CD4-positive, alpha-beta T cell (primary cell): ENCODE measurements at regions not wholly inside any gene's neighbourhood (a gene's known extent, or its start where the extent isn't known, plus 50 kb on each side); places are given as distances from the start of the nearest gene placed in this dataset.

ENCODE experiments used
- ATAC-seq: fragments of 200-7000 bp; cut with Tn5 transposase; one replicate; pipeline ENCODE4 v1.10.0; 2022; ENCODE audit warnings: mild to moderate bottlenecking; ENCODE audit not compliant: poor library complexity
- CTCF ChIA-PET: fragments of 350-600 bp; sonication (Branson Sonifier 250); formaldehyde crosslinking; loops from one replicate; lab custom pipeline; 2021; ENCODE audit warnings: antibody characterized with exemption, inconsistent platforms; lab: Charles Lee
- POLR2A ChIA-PET: fragments of 350-600 bp; sonication (Branson Sonifier 250); formaldehyde crosslinking; loops from one replicate; lab custom pipeline; 2021; ENCODE audit warnings: antibody characterized with exemption, inconsistent platforms; lab: Charles Lee
- DNase-seq, 14 experiments: peaks; one replicate each; pipeline ENCODE4 v3.0.0-alpha.2; 2013 to 2020; ENCODE audit warnings: mixed read lengths in 2 of 14
- H3K27ac ChIP-seq, 2 donors: one replicate each; pipeline versions ENCODE4 v1.5.1 to v1.7.0; 2013; ENCODE audit warnings: low read length in 2 of 2, low read depth in 1 of 2, mild to moderate bottlenecking in 1 of 2
- H3K27me3 ChIP-seq, 2 experiments: 1 replicate in 1 of 2; 2 replicates in 1 of 2; pipeline versions ENCODE4 v1.6.1 to v1.7.0; 2013; ENCODE audit warnings: low read length in 2 of 2, control low read depth in 1 of 2, mild to moderate bottlenecking in 1 of 2, moderate library complexity in 1 of 2; ENCODE audit not compliant: insufficient read depth in 2 of 2, control insufficient read depth in 1 of 2
- H3K36me3 ChIP-seq: one replicate; pipeline ENCODE4 v1.6.1; 2013; ENCODE audit warnings: low read length, control low read depth; ENCODE audit not compliant: insufficient read depth
- H3K4me1 ChIP-seq: one replicate; pipeline ENCODE4 v1.6.1; 2013; ENCODE audit warnings: low read length, control low read depth; ENCODE audit not compliant: insufficient read depth
- H3K4me3 ChIP-seq: one replicate; pipeline ENCODE4 v1.5.1; 2013; ENCODE audit warnings: mild to moderate bottlenecking, low read length, moderate library complexity
- H3K9me3 ChIP-seq, 2 experiments: 1 replicate in 1 of 2; 2 replicates in 1 of 2; pipeline versions ENCODE4 v1.6.1 to v1.7.0; 2013; ENCODE audit warnings: low read length in 2 of 2, mild to moderate bottlenecking in 2 of 2, control low read depth in 1 of 2, moderate library complexity in 1 of 2; ENCODE audit not compliant: control insufficient read depth in 1 of 2, insufficient read depth in 1 of 2
- H3K27ac Mint-ChIP-seq: one replicate; pipeline ENCODE4 v1.8.0; 2020; ENCODE audit warnings: mixed read lengths
- H3K27me3 Mint-ChIP-seq: one replicate; pipeline ENCODE4 v1.8.0; 2021; ENCODE audit warnings: mixed read lengths
- H3K36me3 Mint-ChIP-seq: one replicate; pipeline ENCODE4 v1.8.0; 2021; ENCODE audit warnings: low read depth, mixed read lengths
- H3K4me1 Mint-ChIP-seq: one replicate; pipeline ENCODE4 v1.8.0; 2021; ENCODE audit warnings: low read depth, mixed read lengths
- H3K4me3 Mint-ChIP-seq: one replicate; pipeline ENCODE4 v1.8.0; 2020; ENCODE audit warnings: mild to moderate bottlenecking, mixed read lengths
- H3K9me3 Mint-ChIP-seq: one replicate; pipeline ENCODE4 v1.8.0; 2020; ENCODE audit warnings: mixed read lengths
- intact Hi-C, 2 experiments: fragments of 100-400 bp; cut with DNase I in 1 of 2; cut with micrococcal nuclease in 1 of 2; formaldehyde crosslinking; loops; one replicate each; pipeline versions ENCODE4 v1.15.1 to v1.9.0; 2023 to 2025; cut with DNase I, micrococcal nuclease
- TF ChIP-seq, protein P1 (sequence below): fragments of 200-600 bp; IDR thresholded peaks from one replicate; pipeline ENCODE4 v1.8.0; 2022; ENCODE audit warnings: antibody characterized with exemption, mild to moderate bottlenecking

DNA sequence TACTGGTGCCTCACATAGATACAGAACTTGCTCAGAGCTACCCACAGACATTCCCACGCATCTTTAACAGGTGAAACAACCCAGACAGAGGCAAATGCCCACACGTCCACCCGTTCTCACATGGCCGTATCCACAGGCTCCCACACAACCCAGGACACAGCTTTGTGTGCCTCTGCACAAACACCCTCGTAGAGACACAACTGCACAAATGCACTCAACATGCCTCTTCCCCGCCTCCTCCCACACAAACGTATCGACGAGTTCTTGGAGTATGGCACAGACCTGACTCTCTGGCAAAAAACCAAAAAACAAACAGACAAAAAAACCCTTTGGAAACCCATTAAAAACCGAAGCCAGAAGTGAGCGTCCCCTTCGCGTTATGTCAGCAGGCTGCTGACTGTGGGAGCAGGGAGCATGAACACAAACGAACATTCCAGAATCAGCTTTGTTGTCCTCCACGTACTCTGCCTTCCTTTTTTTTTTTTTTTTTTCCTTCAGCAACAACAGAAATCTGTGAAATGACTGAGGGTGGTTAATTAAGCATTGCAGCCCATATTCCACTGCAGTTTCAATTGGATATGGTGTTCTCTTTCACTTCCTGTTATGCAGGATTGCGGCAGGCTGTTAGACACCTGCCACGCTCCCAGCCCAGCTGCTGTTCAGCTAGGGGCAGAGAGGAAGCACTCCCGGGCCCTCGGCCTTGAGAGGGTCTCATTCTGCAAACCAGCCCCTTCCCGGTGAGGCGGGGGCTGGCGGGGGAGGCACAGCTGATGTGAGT lies 313.7 kb downstream of the MAF start:
- TF ChIP-seq, protein P1, sequence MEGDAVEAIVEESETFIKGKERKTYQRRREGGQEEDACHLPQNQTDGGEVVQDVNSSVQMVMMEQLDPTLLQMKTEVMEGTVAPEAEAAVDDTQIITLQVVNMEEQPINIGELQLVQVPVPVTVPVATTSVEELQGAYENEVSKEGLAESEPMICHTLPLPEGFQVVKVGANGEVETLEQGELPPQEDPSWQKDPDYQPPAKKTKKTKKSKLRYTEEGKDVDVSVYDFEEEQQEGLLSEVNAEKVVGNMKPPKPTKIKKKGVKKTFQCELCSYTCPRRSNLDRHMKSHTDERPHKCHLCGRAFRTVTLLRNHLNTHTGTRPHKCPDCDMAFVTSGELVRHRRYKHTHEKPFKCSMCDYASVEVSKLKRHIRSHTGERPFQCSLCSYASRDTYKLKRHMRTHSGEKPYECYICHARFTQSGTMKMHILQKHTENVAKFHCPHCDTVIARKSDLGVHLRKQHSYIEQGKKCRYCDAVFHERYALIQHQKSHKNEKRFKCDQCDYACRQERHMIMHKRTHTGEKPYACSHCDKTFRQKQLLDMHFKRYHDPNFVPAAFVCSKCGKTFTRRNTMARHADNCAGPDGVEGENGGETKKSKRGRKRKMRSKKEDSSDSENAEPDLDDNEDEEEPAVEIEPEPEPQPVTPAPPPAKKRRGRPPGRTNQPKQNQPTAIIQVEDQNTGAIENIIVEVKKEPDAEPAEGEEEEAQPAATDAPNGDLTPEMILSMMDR: no peak

DNA sequence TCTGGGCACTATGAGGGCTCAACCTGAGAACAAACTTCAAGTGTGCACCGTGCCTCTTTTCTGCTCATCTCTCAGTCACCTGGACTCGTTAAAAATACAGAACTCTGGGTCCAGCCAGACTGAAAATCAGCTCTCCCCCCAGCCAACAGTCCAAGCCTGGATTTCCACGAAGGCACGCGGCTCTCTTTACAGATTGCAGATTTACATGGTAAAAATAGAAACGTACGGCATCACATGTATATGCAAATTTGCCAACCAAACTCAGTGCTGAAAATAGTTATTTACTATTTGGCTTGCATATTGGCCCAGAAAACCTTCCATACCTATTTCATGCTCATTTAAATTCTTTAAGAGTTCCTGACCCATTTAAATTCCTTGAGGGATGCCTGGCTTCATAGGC lies 315.8 kb downstream of the MAF start:
- ChIA-PET POLR2A (interaction anchor here (2.5 kb wide), 1 partner anchor 316 kb away, joined by 11 read pairs; the partner anchor contains the start of gene MAF), CTCF (interaction anchor here (1.9 kb wide), 1 partner anchor 13 kb away, joined by 7 read pairs; no protein-coding TSS in a partner anchor)
- H3K4me3 ChIP-seq: no peak overlapping the region
- Mint-ChIP-seq H3K4me1 (peaks cover 66% of the 10 kb centered on the region), H3K36me3 (no peaks in the 10 kb centered on the region), H3K4me3 (no peak overlapping the region), H3K9me3 (no peaks in the 10 kb centered on the region), H3K27me3 (no peaks in the 10 kb centered on the region), H3K27ac (peak overlapping the region; percentile 86)
- TF ChIP-seq, protein P1: no peak
- no peaks in the 10 kb centered on the region for H3K9me3 ChIP-seq
- DNase-seq (no peak), ATAC-seq (no peak)
- peaks cover 57% of the 10 kb centered on the region for H3K4me1 ChIP-seq
- H3K27ac ChIP-seq: no peak overlapping the region
- H3K36me3 ChIP-seq: no peaks in the 10 kb centered on the region
- H3K27me3 ChIP-seq: no peaks in the 10 kb centered on the region
- intact Hi-C loops: loop anchor here in 1 of 2 experiments (5.0 kb wide), 1 partner anchor 318 kb away; the partner anchor contains the start of gene MAF

More for the DNA sequence above, 313.7 kb downstream of the MAF start:
- Mint-ChIP-seq H3K27me3 (no peaks in the 10 kb centered on the region), H3K9me3 (no peaks in the 10 kb centered on the region), H3K4me3 (peak overlapping the region; percentile 89), H3K36me3 (no peaks in the 10 kb centered on the region), H3K27ac (peak overlapping the region; percentile 54), H3K4me1 (peaks cover 47% of the 10 kb centered on the region)
- H3K27me3 ChIP-seq: no peaks in the 10 kb centered on the region
- intact Hi-C loops: no loop called here
- CTCF ChIA-PET: no interaction called here
- ATAC-seq (peak; percentile 58), DNase-seq (peak in 9 of 14 experiments; percentile 11 to 64 (median 24))
- no peaks in the 10 kb centered on the region for H3K9me3 ChIP-seq
- H3K36me3 ChIP-seq: no peaks in the 10 kb centered on the region
- POLR2A ChIA-PET: interaction anchor here (0.6 to 2.5 kb wide), 6 partner anchors 8 to 782 kb away, joined by 3 to 8 read pairs (median 3); no protein-coding TSS in a partner anchor
- peak overlapping the region in 1 of 2 donors; percentile 49 for H3K27ac ChIP-seq
- peaks cover 44% of the 10 kb centered on the region for H3K4me1 ChIP-seq
- peak overlapping the region; percentile 47 for H3K4me3 ChIP-seq

DNA sequence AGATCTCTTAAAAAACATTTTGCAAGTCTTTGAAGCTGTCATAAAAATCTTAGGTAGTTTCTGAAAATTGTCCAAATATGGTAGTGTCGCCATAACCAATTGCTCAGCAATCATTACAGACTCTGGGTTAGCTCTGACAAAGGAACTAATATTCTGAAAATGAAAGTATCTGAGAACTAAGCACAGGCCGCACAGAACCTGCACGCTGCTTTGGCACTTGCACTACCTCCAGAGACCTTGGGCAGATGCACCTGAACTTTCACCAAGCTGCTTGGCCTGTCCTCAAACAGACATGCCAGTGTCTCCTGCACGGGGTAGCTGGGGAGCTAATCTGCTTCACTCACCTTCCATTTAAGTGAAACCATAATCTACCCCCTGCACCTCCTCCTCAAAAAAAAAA lies 317.0 kb downstream of the MAF start:
- peaks cover 69% of the 10 kb centered on the region for H3K4me1 ChIP-seq
- H3K27ac Mint-ChIP-seq: peak overlapping the region; percentile 86
- H3K27ac ChIP-seq: peak overlapping the region in 1 of 2 donors; percentile 4
- ATAC-seq (peak; percentile 72), DNase-seq (peak in 11 of 14 experiments; percentile 13 to 80 (median 27))
- H3K27me3 Mint-ChIP-seq: no peaks in the 10 kb centered on the region
- H3K27me3 ChIP-seq: no peaks in the 10 kb centered on the region
- intact Hi-C loops: loop anchor here in 1 of 2 experiments (5.0 kb wide), 1 partner anchor 319 kb away; the partner anchor contains the start of gene MAF
- no peaks in the 10 kb centered on the region for H3K36me3 ChIP-seq
- no peak overlapping the region for H3K4me3 ChIP-seq
- H3K9me3 Mint-ChIP-seq: no peaks in the 10 kb centered on the region
- CTCF ChIA-PET: interaction anchor here (1.9 kb wide), 1 partner anchor 12 kb away, joined by 7 read pairs; no protein-coding TSS in a partner anchor
- H3K9me3 ChIP-seq: no peaks in the 10 kb centered on the region
- TF ChIP-seq, protein P1: no peak
- peak overlapping the region; percentile 72 for H3K4me3 Mint-ChIP-seq
- peaks cover 78% of the 10 kb centered on the region for H3K4me1 Mint-ChIP-seq
- H3K36me3 Mint-ChIP-seq: no peaks in the 10 kb centered on the region
- POLR2A ChIA-PET: interaction anchor here (0.5 to 2.5 kb wide), 10 partner anchors 11 to 317 kb away, joined by 3 to 11 read pairs (median 4); partner anchors contain the start of gene MAF
